ENCODE measurements at regions not wholly inside any gene's neighbourhood (a gene's known extent, or its start where the extent isn't known, plus 50 kb on each side); places are given as distances from the start of the nearest gene placed in this dataset.

DNA sequence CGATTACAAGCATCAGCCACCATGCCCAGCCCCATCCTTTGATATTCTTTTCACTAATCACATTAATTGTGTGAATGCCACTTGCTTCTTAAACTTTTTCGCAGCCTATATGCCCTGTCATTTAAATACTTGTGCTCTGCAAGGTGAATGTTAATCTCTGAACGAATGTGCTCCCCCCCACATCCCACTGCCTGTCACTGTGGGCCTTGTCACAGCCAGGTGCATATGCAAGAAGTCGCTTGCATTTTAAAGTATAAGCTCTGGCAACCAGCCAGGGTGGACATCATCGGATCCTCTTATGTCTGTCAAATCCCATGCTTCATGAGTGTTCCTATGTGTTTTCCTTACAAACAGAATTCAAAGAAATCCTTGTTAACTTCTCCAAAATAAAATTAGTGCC lies 304.4 kb downstream of the GALR1 start:
- TF ChIP-seq, protein P1, sequence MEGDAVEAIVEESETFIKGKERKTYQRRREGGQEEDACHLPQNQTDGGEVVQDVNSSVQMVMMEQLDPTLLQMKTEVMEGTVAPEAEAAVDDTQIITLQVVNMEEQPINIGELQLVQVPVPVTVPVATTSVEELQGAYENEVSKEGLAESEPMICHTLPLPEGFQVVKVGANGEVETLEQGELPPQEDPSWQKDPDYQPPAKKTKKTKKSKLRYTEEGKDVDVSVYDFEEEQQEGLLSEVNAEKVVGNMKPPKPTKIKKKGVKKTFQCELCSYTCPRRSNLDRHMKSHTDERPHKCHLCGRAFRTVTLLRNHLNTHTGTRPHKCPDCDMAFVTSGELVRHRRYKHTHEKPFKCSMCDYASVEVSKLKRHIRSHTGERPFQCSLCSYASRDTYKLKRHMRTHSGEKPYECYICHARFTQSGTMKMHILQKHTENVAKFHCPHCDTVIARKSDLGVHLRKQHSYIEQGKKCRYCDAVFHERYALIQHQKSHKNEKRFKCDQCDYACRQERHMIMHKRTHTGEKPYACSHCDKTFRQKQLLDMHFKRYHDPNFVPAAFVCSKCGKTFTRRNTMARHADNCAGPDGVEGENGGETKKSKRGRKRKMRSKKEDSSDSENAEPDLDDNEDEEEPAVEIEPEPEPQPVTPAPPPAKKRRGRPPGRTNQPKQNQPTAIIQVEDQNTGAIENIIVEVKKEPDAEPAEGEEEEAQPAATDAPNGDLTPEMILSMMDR (IDR thresholded peaks at IDR 0.05), result no peak
- TF ChIP-seq POLR2A (IDR thresholded peaks at IDR 0.05), result no peak
- no peak for TF ChIP-seq POLR2AphosphoS5 (IDR thresholded peaks at IDR 0.05; ENCODE audit: insufficient read depth in 1 of 2, low read depth in 1 of 2)

Measured in vagina (tissue), 2 donors.